HG03025 (cell line): ENCODE measurements at regions not wholly inside any gene's neighbourhood (a gene's known extent, or its start where the extent isn't known, plus 50 kb on each side); places are given as distances from the start of the nearest gene placed in this dataset.

ENCODE experiments used
- ATAC-seq: cut with Tn5 transposase; IDR thresholded peaks from one replicate; pipeline ENCODE4 v1.9.1; 2021; ENCODE audit warnings: mild to moderate bottlenecking, moderate library complexity; ENCODE audit not compliant: unreplicated experiment, low FRiP score

DNA sequence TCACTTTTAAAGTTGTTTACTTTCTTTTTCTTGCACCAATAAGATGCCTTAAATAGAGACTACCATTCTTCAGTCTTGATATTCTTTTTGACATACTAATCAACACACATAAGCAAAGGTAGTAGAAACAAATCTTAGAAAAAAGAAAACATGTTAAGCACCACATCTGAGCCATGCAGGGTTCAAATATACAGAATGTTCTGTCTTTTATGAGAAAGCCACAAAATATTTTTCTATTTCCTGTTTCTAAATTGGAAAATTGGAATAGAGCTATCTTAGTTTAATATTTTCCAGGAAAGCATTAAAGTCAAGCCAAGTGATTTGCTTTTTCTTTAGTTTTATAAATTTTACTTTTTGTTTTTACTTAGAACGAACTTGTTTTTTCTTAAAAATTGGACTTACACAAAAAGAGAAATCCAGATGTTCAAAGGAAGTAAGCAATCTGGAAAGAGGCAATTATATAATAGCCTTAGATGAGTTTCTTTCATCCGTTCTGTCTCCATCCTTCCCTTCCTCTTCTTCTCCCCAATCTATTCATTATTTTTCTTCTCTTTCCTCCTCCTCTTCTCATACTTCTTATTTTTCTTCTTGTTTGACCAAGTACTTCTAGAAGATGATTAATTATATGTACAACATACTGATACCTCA lies 731.7 kb downstream of the SQOR start:
- ATAC-seq, result no peak

DNA sequence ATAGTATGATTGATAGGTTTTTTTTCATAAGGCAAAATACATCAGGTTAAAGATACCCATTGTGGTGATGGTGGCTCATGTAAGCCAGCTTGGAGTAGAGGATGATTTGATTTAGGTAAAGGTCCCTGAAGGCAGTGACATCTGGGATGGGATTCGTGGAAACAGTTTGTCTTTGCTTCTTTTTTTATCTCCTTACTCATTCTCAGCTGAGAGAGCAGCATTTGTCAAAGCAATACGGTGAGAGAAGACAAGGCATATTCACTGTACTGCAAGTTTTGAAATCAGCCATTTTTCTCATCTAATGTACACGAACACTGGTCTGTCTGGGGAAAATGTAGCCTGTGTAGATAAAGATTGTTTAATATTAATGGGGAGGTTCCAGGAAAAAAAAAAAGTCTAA lies 749.1 kb downstream of the SQOR start:
- ATAC-seq, result no peak

DNA sequence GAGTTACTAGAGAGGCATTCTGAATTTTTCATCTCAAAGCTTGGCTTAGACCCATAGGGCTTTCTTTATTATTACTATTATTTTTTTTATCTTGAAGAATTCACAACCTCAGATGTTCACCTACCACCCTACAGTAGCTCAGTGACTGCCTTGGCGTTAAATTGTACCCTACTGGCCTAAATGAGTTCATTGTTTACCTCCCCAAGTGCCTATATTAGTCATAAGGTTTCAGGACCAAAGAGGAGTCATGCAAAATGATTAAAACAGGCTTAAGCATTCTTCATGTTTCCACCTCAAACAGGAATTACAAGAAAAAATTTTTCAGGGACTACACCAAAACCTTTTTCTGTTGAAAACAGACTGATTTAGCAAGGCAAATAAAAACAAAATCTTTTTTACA lies 751.5 kb downstream of the SQOR start:
- ATAC-seq, result no peak

DNA sequence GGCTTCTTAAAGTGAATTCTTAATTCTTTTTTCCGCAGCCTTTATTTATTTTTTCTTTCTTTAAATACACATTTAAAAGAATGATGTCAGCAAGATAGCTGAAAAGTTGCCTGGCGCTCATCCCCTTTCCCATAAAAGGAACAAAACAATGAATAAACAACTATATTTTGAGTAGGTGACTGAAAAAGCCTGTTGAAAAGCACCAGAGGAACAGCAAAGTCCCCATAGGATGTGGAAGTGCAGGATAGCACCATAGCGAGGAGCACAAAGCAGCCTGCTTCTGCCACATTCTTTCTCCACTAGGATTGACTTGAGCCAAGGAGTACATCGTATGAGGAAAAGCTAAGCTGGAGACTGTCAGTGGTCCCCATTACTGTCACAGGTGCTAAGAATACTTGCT lies 754.9 kb downstream of the SQOR start:
- ATAC-seq, result no peak

DNA sequence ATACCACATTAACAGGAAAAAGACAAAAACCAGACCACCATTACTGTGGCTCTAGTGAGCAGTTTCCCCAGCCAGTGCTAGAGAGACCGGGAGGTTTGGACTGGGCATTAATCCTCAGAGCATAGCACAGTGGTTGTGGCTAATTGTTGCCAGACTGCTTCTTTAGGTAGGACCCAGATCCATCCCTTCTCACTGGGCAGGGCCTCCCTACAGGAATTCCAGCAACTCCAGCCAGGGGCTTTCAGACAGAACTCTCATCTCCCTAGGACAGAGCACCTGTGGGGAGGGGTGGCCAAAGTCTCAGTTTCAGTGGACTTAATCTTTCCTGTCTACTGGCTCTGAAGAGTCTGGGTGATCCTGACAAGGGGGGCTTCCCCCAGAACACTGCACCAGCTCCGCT lies 759.6 kb downstream of the SQOR start:
- ATAC-seq, result no peak

DNA sequence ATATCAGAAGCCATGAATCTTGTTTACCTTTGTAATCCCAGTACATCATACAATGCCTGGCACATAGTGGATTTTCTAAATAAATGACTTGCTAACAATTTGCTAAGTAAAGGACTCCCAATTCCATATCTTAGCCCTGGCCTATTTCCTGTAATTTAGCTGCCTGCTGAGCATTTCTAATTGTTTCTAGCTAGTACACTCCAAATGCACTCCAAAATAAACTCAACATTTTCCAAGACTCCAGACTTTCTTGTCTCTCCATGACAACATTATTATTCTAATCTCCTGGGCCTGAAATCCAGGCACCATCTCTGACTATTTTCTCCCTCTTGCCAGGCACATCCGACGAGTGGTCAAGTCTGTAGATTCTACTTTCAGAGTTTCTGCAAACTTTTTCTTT lies 773.5 kb downstream of the SQOR start:
- ATAC-seq, result no peak

DNA sequence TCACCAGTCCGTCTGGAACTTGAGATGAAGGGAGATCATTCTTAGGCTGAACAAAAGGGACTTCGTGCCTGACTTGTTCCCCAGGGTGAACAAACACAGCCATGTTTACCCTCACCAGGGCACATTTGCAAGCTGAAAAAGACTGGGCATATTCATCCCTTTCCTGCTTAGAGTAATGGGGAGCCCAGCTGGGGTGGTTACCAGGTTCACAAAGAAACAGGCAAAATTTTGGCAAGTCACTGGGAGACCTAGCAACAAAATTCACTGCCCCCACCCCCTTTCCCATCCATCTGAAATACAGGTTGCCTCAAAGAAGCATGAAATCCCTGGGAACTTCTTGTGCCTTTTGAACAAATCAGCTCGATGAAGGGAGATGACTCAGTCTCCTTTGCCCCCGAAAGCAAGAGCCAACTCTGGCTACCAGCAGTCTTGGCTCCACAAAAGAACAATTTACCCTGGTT lies 775.0 kb downstream of the SQOR start:
- no peak for ATAC-seq

DNA sequence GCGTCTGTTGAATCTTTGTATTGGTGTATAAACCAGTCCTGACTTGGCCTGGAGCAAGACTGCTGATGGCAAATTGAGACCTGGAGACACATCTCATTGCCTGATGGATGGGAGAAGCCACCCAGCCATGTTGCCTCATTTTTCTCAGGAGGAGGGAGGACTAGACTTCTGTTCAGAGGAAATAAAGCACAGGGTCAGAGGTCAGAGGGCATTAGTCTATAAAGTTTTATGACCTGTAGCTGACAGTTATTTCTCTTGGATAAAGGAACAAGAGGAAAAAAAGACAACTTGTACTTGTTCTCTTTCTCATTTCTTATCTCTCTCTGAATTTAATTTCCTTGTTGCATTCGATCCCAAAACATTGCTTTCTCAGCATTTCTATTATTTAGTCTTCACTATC lies 775.9 kb downstream of the SQOR start:
- ATAC-seq, result no peak

DNA sequence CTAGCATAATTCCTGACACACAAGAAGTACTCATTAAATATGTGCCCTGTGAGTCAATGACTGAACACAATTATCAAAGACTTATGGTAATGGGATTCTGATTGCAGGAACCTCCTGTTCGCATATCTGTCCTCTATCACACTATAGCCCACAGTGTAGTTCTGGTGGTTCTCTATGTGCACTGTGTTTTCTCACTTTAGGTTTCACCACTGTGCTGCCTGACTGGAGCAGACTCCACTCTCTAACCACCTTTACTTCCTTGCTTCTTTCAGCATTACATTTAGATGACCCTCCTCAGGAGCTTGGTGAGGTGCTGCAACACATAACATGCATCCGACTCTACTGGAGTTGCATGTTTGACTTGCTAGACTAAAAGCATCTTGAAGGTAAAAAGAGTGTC lies 777.1 kb downstream of the SQOR start:
- ATAC-seq, result no peak

DNA sequence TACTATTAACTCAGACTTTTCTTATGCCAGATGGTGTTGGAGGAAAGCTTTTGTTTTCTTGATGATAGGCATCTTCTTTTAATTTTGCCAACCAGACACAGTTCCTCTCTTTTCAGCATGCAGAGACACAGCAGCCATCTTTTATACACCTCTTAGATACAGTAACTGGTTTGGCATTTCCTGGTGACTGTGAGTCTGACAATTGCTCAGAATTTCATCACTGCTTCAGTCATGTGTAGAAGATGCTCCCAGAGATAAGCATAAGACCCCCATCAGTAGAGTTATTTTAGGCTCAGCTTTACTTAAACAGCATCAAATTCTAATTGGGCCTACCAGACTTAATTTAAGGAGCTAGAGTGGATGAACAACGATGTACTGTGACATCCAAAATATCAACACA lies 779.0 kb downstream of the SQOR start:
- no peak for ATAC-seq

DNA sequence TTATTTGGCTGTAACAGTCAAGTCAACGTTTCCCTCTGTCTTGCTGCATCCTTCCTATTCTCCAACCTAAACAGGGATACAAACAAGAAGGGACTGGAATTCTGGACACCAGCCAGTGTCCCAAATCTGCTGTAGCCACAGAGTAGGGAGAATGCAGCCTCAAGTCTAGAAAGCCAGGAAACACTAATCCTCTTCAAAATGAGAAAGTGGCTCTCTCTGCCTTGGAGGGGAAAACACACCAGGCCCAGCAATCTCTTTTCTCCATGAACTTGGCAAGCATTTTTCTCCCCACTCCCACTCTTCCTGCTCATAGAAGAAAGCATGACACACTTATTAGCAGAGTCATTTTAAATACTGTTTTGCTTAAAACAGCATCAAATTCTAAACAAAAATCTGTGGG lies 781.7 kb downstream of the SQOR start:
- no peak for ATAC-seq

DNA sequence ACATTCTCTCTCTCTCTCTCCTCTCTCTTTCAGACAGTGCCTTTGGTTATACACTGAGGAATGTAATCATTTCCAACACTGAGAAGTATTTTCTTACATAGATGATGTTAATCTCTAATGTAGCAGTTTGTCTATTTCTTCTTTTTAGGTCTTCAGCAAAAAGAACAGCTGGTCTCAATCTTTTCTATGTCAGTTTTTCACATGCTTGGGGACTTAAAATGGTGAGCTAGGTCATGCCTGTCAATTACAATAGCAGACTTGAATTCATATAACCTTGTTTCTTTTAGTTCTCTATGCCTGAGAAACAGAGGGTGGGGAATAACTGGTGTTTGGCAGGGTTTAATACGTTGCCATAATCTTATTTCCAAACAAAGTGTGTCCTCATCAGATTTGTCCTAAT lies 786.2 kb downstream of the SQOR start:
- ATAC-seq, result no peak

DNA sequence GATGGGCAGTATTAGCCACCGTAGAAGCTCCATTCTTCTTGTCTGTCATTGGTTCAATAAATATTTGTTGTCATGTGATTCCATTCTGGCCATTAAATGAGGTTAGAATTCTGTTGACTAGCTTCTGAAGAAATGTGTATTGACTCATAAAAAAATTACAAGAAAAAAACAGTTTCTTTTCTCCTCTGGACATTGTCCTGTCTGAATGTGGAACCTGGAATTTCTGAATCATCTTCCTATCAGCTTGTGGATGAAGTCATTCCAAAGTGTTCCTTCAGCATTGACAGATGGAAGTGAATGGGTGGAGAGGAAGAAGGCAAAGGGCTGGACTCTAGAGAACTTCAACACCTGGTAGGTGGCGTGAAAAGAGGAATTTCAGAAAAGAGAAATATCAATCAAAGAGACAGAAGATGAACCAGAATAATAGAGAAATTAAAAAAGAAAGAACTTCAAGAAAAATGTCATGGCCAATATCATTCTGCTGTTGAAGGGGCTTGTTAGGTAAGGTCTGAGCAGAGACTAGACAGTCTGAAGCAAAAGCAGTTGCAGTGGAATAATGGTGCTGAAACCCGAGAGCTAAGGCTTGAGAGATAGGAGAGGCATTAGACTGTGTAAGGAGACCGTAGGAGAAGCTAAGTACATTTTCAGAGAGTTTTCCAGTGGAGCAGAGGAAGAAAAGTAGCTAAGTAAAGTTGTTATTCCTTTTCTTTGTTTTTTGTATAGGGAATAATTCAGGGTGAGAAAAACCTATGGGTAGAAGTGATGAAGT lies 806.6 kb downstream of the SQOR start:
- no peak for ATAC-seq

DNA sequence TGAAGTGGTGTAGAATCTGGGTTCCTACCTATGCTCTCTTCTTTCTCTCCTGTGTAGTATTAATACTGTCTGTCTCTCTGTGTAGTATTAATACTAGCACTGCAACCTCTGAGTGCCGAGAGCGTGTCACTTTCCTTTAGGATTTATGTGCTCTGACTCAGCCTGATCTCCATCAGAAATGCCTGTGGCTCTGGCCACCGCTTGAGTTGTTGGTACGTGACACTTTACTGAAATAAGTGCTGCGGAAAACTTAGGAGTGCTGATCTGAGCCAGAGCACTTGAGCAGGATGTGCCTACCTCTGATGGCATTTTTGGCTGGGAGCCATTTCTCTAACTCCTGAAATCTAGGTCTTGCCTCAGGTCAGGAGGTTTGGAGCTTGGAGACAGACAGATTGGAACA lies 807.4 kb downstream of the SQOR start:
- no peak for ATAC-seq

DNA sequence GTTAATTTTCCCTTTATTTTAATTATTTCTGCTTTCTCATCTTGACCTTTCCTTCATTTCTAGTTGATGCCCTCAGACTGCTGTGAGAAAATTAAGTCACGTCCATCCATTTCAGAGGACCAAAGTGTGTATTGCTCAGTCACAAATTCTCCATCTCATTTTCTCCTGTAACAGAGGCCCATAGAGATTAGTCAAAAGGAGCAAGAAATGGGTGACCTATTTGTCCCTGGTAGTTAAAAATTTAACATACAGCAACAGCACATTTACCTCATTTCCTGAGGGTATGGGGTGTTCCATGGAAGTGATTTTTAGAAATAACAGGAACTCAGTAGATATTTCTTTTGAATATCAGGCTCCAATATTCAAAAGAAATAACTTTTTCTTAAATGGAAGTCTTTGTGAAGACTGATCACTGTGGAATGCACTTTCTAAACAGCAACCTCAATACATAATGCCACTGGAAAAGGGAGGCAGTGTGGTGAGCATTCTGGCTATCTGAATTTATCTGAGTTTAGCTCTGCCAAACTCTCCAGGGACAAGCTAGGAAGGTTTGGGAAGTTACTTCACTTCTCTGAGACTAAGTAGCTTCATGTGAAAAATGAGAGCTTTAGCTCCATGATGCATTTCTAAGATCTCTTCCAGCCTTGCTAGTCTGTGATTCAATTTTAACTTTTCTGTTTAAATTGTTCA lies 808.2 kb downstream of the SQOR start:
- no peak for ATAC-seq

DNA sequence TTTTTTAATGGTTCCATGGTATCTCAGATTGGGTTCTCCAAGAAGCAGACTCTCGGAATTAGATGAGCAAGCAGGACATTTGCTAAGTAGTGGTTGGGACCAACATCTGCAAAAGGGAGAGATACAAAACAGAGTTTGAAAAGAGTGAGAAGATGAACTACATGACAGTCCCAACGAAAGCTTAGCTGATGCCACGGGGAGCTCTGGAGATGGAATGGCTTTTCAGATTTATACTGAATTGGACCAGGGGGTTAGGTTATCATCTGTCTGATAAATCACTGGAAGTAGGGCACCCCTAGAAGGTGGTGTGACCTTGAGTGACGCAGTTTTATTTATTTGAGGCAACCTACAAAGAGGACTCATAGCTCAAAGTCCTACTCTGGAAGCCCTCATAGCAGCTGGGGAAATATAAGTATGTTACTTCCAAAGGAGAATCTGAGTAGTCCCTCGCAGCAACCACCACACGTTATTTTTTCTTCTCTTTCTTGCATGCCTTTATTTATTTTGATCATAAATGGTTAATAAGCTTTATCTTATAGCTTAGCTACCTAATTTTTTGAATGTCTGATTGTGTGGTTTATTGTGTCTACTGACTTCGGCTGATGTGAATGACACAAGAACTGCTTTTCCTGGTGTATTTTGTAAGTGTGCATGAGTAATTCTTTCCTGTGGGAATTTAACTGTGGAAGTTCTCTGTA lies 815.4 kb downstream of the SQOR start:
- no peak for ATAC-seq

DNA sequence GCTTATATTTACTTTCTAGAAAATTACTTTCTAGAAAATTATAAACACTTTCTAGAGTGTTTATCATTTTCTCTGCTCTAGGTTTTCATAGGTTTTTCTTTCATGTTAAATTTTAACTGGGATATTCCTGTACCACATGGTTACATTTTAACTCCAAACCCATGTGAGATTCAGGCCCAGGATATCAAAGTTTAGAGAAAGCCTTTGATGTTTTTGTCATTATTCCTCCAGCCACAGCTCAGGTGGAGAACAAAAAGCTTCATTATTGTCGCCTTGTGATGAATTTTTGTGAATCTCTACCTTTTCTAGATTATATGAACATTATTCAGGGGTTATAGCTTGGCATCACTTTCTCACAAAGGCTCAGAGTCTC lies 816.0 kb downstream of the SQOR start:
- no peak for ATAC-seq

DNA sequence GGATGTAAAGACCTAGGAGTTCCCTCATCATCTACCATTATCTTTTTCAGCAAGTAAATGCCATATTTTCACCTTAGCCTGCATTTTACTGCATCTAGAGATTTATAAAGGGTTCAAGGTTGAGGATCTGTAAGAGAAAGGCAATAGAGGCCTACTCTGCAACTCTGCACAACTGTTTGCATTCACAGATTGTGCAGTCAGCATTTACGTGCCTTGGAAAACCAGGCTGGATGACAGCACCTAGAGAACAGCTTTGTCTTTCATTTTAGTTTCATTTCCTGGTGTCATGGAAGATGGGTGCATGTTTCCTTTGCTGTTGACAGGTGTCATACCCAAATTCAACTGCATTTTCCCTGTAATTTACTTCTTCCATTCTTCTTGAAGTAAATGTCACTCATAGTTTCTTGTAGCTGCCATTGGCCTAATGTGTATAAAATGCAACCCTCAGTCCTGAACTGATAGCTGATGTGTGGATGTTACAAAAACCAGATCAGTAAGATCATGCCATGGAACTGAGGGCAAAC lies 817.5 kb downstream of the SQOR start:
- no peak for ATAC-seq

DNA sequence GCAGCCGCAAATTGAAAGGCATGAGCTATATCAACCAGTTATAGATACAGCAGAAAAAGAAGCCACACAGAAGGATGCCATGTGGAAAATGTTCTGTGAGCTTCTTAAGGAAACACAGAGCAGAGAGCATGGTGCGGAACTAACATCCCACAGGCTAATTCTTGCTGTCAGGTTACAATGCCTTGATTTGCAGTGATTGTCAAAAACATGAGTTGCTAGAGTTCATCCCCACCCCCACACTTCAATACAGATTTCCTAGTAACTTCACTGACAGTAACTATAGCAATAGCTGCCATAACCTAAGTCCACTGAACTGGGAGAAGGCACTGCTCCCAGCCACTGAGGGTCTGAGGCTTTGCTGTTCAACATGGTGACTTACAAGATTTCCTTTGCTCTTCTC lies 821.6 kb downstream of the SQOR start:
- ATAC-seq, result no peak

DNA sequence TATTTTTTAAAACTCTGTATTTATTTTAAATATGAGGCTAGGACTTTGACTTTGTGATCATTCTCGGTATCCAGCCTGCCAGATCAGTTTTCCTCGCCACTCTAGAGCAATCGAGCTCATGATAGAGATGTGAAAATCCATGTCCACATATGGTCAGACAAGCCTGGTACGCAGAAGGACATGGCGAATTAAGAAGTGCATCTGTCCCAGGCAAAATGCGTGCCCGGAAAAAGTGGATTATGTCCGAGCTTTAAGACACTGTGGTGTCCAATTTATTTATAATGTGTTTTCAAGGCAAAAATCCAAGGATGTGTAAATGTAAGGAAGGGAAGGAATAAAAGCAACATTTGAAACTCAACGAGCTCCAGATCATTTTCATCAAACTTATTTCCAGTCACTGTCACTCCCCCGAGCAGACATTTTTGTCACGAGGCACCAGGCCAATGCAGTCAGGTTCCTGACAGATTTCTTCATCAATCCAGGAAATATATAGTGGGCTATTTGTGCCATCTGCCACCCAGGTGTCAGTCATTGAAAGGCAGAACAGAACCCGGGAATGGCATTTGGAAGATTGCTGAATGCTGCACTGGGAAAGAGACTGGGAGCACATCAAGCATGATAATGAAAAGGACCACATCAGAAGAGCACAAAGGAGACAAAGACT lies 825.7 kb downstream of the SQOR start:
- ATAC-seq, result no peak
